NB4 (cell line): ENCODE measurements at regions not wholly inside any gene's neighbourhood (a gene's known extent, or its start where the extent isn't known, plus 50 kb on each side); places are given as distances from the start of the nearest gene placed in this dataset.
"Not testable (repeated sequence)": the region's sequence is repeated elsewhere in the genome, so short reads cannot be mapped to it uniquely, and the experiment has no call there.

Experiments used
- DNase-seq: peaks from one replicate; pipeline ENCODE4 v3.0.0; 2010; ENCODE audit warnings: low read depth
- H3K4me3 ChIP-seq: one replicate; pipeline ENCODE4 v1.5.1; 2011; ENCODE audit warnings: mild to moderate bottlenecking, low read depth, low read length, moderate library complexity
- MYC ChIP-seq: IDR thresholded peaks from 2 replicates; pipeline ENCODE4 v1.6.1; 2011; ENCODE audit warnings: low read depth, low read length
- POLR2A ChIP-seq: IDR thresholded peaks from 2 replicates; pipeline ENCODE4 v1.6.1; 2011; ENCODE audit warnings: mild to moderate bottlenecking; ENCODE audit not compliant: insufficient read length; ENCODE audit errors: extremely low read depth
- TF ChIP-seq, protein P1 (sequence below): IDR thresholded peaks from one replicate; pipeline ENCODE4 v1.5.1; 2012; ENCODE audit warnings: low read depth, low read length
- TF ChIP-seq, protein P2 (sequence below): IDR thresholded peaks from 2 replicates; pipeline ENCODE4 v1.6.1; 2011; ENCODE audit warnings: low read depth, low read length

DNA sequence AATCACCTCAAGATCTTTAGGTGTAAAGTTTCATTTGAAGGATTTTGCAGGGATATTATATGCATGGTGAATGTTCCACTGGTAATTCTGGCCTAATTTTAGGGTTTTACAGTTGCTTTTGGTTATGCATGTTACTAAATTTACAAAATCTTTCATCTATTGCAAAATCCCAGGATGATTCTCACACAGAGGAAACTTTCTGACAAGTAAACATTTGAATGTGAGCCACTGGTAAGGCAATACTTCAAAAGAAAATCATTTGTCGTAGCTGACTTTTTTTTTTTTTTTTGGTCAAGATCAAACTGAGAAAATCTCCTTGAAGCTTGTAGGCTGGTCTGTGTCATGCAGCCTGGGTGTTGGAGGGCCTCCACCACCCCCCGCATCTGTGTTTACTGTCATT lies 141.9 kb upstream of the EXOC2 start:
- TF ChIP-seq POLR2A (no peak), MYC (no peak)
- TF ChIP-seq, protein P1, sequence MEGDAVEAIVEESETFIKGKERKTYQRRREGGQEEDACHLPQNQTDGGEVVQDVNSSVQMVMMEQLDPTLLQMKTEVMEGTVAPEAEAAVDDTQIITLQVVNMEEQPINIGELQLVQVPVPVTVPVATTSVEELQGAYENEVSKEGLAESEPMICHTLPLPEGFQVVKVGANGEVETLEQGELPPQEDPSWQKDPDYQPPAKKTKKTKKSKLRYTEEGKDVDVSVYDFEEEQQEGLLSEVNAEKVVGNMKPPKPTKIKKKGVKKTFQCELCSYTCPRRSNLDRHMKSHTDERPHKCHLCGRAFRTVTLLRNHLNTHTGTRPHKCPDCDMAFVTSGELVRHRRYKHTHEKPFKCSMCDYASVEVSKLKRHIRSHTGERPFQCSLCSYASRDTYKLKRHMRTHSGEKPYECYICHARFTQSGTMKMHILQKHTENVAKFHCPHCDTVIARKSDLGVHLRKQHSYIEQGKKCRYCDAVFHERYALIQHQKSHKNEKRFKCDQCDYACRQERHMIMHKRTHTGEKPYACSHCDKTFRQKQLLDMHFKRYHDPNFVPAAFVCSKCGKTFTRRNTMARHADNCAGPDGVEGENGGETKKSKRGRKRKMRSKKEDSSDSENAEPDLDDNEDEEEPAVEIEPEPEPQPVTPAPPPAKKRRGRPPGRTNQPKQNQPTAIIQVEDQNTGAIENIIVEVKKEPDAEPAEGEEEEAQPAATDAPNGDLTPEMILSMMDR: no peak
- TF ChIP-seq, protein P2, sequence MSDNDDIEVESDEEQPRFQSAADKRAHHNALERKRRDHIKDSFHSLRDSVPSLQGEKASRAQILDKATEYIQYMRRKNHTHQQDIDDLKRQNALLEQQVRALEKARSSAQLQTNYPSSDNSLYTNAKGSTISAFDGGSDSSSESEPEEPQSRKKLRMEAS: no peak
- H3K4me3 ChIP-seq: no peak overlapping the region
- DNase-seq: no peak

GRCh38 chr6:834190-834589 lies 141.3 kb upstream of the EXOC2 start:
- DNase-seq: no peak
- H3K4me3 ChIP-seq: no peak overlapping the region
- TF ChIP-seq, protein P1: no peak
- TF ChIP-seq, protein P2: no peak
- TF ChIP-seq MYC (no peak), POLR2A (no peak)

DNA sequence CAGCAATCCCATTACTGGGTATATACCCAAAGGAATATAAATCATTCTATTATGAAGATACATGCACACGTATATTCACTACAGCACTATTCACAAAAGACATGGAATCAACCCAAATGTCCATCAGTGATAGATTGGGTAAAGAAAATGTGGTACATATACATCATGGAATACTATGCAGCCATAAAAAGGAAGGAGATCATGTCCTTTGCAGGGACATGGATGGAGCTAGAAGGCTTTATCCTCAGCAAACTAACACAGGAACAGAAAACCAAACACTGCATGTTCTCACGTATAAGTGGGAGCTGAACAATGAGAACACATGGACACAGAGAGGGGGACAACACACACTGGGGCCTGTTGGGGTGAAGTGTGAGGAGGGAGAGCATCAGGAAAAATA lies 139.9 kb upstream of the EXOC2 start:
- not testable (repeated sequence) for H3K4me3 ChIP-seq, DNase-seq

GRCh38 chr6:830667-831327 lies 137.9 kb upstream of the EXOC2 start:
- DNase-seq: no peak
- TF ChIP-seq MYC (no peak), POLR2A (no peak)
- TF ChIP-seq, protein P2: no peak
- TF ChIP-seq, protein P1: no peak
- no peak overlapping the region for H3K4me3 ChIP-seq

- H3K4me3 ChIP-seq: no peak overlapping the region
- TF ChIP-seq MYC (no peak), POLR2A (no peak)
- TF ChIP-seq, protein P1: no peak
- TF ChIP-seq, protein P2: no peak
- DNase-seq: no peak
Observed at GRCh38 chr6:829656-830055, 136.7 kb upstream of the EXOC2 start.

GRCh38 chr6:827431-827830 lies 134.5 kb upstream of the EXOC2 start:
- TF ChIP-seq POLR2A: no peak
- TF ChIP-seq, protein P1: no peak
- TF ChIP-seq, protein P2: no peak
- no peak for TF ChIP-seq MYC
- peak; percentile 28 for DNase-seq
- no peak overlapping the region for H3K4me3 ChIP-seq
